T-helper 17 cell (primary cell): ENCODE measurements at regions not wholly inside any gene's neighbourhood (a gene's known extent, or its start where the extent isn't known, plus 50 kb on each side); places are given as distances from the start of the nearest gene placed in this dataset.

Experiments
- ATAC-seq: fragments of 150-1000 bp; cut with Tn5 transposase; 2 replicates; pipeline ENCODE4 v1.10.0; 2021; ENCODE audit warnings: mild to moderate bottlenecking, moderate library complexity
- DNase-seq, 3 donors: peaks; one replicate each; pipeline versions ENCODE4 v3.0.0 to v3.0.0-alpha.2; 2020 to 2021
- H3K9me3 ChIP-seq: one replicate; pipeline ENCODE4 v1.7.0; 2013; ENCODE audit warnings: low read length, mild to moderate bottlenecking; ENCODE audit not compliant: control insufficient read depth, poor library complexity, severe bottlenecking
- H3K27ac Mint-ChIP-seq: one replicate; pipeline ENCODE4 v1.8.0; 2022; ENCODE audit warnings: mild to moderate bottlenecking, moderate library complexity, mixed read lengths
- H3K27me3 Mint-ChIP-seq: one replicate; pipeline ENCODE4 v1.8.0; 2022; ENCODE audit warnings: mixed read lengths
- H3K36me3 Mint-ChIP-seq: one replicate; pipeline ENCODE4 v1.8.0; 2022; ENCODE audit warnings: low read depth, mixed read lengths
- H3K4me1 Mint-ChIP-seq: one replicate; pipeline ENCODE4 v1.8.0; 2022; ENCODE audit warnings: mild to moderate bottlenecking, mixed read lengths
- H3K4me3 Mint-ChIP-seq: one replicate; pipeline ENCODE4 v1.8.0; 2022; ENCODE audit warnings: mild to moderate bottlenecking, moderate library complexity, mixed read lengths

DNA sequence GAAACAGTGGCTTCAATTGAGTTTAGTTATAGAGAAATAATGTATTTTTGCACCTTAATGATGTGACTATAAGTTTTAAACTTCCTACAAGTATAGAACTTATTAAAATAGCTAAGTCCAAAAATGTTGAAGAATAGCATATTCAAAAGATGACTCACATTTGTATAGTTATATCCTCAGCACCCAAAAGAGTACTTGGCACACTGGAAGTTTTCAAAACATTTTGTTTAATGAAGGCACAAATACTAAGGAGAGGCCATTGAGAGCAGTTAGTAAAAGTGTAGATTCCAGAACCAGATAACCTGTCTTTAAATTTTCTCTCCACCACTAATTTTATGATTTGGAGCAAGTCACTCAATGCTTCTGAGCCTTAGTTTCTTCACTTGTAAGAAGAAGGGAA is 226.9 kb upstream of the MID1 start:
- no peak overlapping the region for H3K4me3 Mint-ChIP-seq
- no peak overlapping the region for H3K27ac Mint-ChIP-seq

DNA sequence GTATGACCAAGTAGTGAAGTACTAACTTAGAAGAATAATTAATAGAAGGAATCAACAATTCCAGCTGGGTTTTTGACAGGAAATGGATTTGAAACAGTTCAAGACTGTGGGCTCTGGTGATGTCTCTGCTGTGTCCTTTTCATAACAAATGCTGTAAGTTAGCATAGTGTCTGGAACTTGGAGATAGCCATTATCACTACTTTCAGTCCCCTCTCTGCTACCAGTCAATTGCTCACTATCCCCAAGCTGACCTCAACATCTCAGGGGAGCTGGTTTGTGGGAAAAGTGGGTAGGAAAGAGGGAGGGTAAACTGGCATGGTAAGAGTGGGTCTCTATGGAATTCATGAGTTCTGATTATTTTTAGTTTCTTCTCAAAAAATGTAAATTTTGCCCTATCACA is 231.4 kb upstream of the MID1 start:
- no peak for DNase-seq
- no peak overlapping the region for H3K4me3 Mint-ChIP-seq
- no peak overlapping the region for H3K27ac Mint-ChIP-seq
- no peaks in the 10 kb centered on the region for H3K36me3 Mint-ChIP-seq
- H3K9me3 ChIP-seq: no peaks in the 10 kb centered on the region
- ATAC-seq: no peak
- H3K27me3 Mint-ChIP-seq: no peaks in the 10 kb centered on the region
- H3K4me1 Mint-ChIP-seq: no peaks in the 10 kb centered on the region

More for the DNA sequence above, 226.9 kb upstream of the MID1 start:
- H3K4me1 Mint-ChIP-seq: no peaks in the 10 kb centered on the region
- no peak for ATAC-seq
- no peaks in the 10 kb centered on the region for H3K9me3 ChIP-seq
- no peak for DNase-seq
- no peaks in the 10 kb centered on the region for H3K36me3 Mint-ChIP-seq
- no peaks in the 10 kb centered on the region for H3K27me3 Mint-ChIP-seq

DNA sequence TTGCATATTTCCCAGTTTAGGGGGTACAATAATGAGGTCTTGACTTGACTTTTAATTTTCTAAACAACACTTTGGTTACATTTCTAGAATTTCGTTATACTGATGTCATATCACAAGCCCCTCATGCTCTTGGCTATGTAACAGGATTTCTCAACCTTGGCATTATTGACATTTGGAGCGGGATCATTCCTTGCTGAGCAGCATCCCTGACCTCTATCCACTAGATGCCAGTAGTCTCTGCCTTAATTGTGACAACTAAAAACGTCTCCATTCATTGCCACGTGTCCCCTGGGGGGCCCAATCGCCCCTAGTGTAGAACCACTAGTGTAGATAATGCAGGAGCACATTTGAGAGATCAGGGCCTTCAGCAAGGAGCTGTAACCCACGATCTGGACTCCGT is 234.2 kb upstream of the MID1 start:
- H3K9me3 ChIP-seq: no peaks in the 10 kb centered on the region
- DNase-seq (no peak), ATAC-seq (no peak)
- no peaks in the 10 kb centered on the region for H3K36me3 Mint-ChIP-seq
- no peaks in the 10 kb centered on the region for H3K27me3 Mint-ChIP-seq
- H3K4me1 Mint-ChIP-seq: no peaks in the 10 kb centered on the region
- no peak overlapping the region for H3K4me3 Mint-ChIP-seq
- H3K27ac Mint-ChIP-seq: no peak overlapping the region

DNA sequence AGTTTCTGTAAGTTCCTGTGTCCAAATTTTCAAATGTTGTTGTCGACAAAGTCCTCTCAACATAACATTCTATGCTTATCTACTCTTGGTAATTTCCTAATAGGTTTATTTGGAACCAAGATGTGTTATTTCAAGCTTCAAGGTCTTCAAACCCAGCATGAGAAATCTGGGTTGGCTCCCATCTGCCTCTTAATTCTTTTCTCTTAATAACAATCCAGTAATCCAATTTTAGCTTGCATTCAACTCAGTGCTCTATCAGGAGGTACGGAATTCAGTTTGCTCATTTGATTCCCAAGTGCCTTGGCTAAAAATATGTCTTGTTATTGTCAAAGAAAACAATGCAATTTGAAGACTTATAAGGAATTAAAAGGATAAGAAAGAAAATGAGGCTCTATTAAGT is 235.5 kb upstream of the MID1 start:
- no peak for ATAC-seq
- H3K36me3 Mint-ChIP-seq: no peaks in the 10 kb centered on the region
- no peaks in the 10 kb centered on the region for H3K4me1 Mint-ChIP-seq
- no peak overlapping the region for H3K27ac Mint-ChIP-seq
- no peak for DNase-seq
- H3K4me3 Mint-ChIP-seq: no peak overlapping the region
- no peaks in the 10 kb centered on the region for H3K9me3 ChIP-seq
- no peaks in the 10 kb centered on the region for H3K27me3 Mint-ChIP-seq

DNA sequence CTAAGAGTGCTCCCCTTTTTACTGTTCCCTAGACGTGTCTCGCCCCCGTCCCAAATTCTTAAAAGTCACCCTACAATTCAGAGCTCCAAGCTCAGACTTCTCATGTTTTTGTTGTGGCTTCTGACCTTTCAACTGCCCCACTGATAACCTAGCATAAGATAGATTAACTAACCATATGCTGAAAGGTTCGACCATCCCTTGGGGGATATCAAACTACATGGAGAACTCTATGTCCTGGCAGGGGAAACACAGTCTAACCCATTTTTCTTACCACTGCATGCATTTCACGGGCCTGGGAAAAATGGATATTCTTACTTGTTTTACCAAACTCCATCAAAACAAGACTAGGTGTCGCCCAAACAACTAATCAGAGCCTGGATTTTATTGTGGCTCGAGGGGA is 236.4 kb upstream of the MID1 start:
- no peak overlapping the region for H3K4me3 Mint-ChIP-seq
- DNase-seq: no peak
- no peaks in the 10 kb centered on the region for H3K9me3 ChIP-seq
- H3K27ac Mint-ChIP-seq: no peak overlapping the region
- H3K4me1 Mint-ChIP-seq: no peaks in the 10 kb centered on the region
- no peaks in the 10 kb centered on the region for H3K27me3 Mint-ChIP-seq
- H3K36me3 Mint-ChIP-seq: no peaks in the 10 kb centered on the region
- no peak for ATAC-seq

DNA sequence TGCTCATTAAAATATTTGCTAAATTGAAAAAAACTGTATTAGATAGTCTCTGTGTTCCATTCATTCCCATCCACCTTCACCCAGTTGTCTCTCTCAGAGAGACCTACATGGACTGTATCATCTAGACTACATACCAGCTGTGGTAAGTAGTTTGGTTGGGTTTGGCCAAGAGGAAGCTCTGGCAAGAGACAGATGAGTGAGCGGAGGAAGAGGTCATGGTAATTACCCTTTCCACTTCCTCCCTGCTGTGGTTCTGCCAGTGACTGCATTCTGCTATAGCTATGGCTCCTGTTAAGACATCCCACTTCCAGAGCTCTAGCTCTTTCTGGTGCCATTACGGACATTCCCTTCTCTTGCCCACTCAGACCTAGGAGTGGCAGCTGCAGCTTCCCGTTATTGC is 239.0 kb upstream of the MID1 start:
- Mint-ChIP-seq H3K4me3 (no peak overlapping the region), H3K27ac (no peak overlapping the region), H3K27me3 (no peaks in the 10 kb centered on the region), H3K4me1 (no peaks in the 10 kb centered on the region), H3K36me3 (no peaks in the 10 kb centered on the region)
- H3K9me3 ChIP-seq: no peaks in the 10 kb centered on the region
- ATAC-seq (no peak), DNase-seq (no peak)

DNA sequence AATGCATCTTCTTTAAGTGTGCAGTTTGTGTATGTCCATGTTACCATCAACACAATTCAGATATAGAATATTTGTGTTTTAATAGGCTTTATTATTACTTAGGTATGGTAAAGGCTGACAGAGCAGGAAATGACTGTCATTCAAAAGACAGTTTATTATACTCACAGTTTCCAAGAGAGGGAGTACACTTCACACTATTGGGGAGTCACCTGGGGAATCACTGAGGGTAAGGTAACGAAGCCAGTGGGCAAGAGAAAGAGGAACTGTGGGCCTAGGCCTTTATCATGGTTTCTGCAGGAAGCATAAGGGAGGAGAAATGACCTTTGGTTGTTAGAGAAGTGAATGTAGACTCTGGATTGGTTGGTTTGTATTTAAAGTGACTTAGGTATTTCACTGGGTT is 235.1 kb upstream of the HCCS start:
- ATAC-seq: no peak

DNA sequence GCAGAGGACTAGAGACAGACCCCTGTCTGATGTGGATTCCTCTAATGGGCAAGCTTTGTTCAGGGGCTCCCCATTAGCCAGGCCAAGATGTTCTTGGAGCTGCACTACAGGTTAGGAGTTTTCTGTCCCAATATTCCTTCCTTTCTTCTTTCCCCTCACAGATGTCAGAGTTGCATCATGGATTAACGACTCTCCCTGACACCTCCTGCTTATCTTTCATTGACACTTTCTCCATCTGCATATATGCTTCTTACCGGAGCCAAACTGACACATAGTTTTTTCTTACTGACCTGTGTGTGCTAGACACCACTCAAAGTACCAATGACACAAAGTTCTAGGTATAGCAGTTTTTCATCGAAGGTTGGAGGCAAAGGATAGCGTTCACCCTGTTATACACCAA is 228.6 kb upstream of the HCCS start:
- Mint-ChIP-seq H3K27ac (no peak overlapping the region), H3K4me1 (no peaks in the 10 kb centered on the region), H3K36me3 (no peaks in the 10 kb centered on the region), H3K4me3 (no peak overlapping the region), H3K27me3 (no peaks in the 10 kb centered on the region)
- DNase-seq (no peak), ATAC-seq (no peak)
- H3K9me3 ChIP-seq: peaks cover 2% of the 10 kb centered on the region

More for the DNA sequence above, 235.1 kb upstream of the HCCS start:
- no peak for DNase-seq
- no peak overlapping the region for H3K27ac Mint-ChIP-seq
- no peaks in the 10 kb centered on the region for H3K27me3 Mint-ChIP-seq
- no peaks in the 10 kb centered on the region for H3K4me1 Mint-ChIP-seq
- no peak overlapping the region for H3K4me3 Mint-ChIP-seq
- no peaks in the 10 kb centered on the region for H3K36me3 Mint-ChIP-seq
- H3K9me3 ChIP-seq: no peaks in the 10 kb centered on the region

DNA sequence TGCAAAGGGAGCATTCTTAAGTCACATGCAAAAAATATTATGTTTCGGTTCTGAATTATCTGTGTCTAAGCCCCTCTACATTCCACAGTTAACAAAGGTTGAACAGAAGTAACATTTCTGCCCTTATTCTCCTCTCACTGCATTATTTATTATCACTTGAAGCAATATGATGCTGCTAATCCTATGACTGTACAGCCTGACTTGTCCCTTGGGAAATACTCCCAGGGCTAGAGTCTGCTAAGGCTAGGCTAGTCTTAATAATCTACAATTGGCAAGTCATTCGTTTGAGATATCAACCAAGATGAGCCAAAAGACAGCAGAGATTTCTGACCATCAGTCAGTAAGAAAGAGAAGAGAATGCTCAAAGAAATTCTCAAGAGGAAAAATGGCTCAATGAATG is 226.9 kb upstream of the HCCS start:
- peaks cover 2% of the 10 kb centered on the region for H3K9me3 ChIP-seq
- Mint-ChIP-seq H3K4me3 (no peak overlapping the region), H3K36me3 (no peaks in the 10 kb centered on the region), H3K4me1 (no peaks in the 10 kb centered on the region), H3K27me3 (no peaks in the 10 kb centered on the region), H3K27ac (no peak overlapping the region)
- DNase-seq: no peak
- no peak for ATAC-seq

DNA sequence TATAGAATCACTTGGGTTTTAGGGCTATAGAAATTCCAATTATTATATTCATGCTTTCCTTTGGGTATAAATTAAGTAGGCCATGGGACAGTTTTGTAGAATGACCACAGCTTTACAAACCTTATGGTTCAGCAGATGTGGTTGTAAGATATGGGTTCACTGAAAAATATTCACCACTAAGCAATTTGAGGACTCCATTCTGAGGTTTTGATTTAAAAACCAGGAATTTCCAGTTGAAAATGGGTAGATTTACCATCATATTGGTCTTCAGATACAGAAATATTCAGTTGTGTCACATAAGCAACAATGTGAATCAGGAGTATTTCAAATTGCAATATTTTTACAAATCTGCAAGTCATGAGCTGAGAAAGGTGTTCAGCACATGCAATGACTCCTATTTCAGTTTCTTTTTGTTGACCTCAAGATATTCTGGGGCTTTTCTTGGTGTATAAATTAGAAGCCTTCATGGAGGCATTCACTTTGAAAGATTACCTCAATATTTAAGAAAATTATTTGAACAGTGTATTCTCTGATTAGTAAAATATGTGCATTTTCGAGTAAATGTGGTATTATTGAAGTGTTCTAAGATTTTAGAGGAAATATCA is 218.4 kb upstream of the HCCS start:
- H3K27ac Mint-ChIP-seq: no peak overlapping the region
- no peaks in the 10 kb centered on the region for H3K36me3 Mint-ChIP-seq
- no peaks in the 10 kb centered on the region for H3K9me3 ChIP-seq
- no peaks in the 10 kb centered on the region for H3K4me1 Mint-ChIP-seq
- H3K27me3 Mint-ChIP-seq: no peaks in the 10 kb centered on the region
- no peak for DNase-seq
- no peak overlapping the region for H3K4me3 Mint-ChIP-seq
- no peak for ATAC-seq

DNA sequence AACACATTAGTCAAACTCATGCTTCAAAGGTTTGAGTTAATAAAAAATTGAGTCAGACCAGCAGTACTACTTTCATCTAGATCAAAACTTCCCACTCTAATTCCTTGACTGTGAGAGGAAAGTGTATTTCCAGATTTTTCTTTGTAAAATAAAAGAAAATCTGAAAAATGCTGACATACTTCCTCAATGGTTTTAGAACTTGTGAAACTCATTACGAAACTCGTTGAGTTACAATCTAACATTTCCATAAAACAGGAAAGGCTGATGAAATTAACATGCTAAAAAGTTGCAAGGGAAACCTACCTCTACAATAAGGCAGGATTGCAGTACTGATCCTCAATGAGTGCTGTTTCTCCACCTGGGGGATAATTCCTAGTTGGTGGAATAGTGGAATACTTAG is 217.8 kb upstream of the HCCS start:
- Mint-ChIP-seq H3K27ac (no peak overlapping the region), H3K36me3 (no peaks in the 10 kb centered on the region), H3K4me1 (no peaks in the 10 kb centered on the region), H3K27me3 (no peaks in the 10 kb centered on the region), H3K4me3 (no peak overlapping the region)
- H3K9me3 ChIP-seq: no peaks in the 10 kb centered on the region
- ATAC-seq (no peak), DNase-seq (no peak)

DNA sequence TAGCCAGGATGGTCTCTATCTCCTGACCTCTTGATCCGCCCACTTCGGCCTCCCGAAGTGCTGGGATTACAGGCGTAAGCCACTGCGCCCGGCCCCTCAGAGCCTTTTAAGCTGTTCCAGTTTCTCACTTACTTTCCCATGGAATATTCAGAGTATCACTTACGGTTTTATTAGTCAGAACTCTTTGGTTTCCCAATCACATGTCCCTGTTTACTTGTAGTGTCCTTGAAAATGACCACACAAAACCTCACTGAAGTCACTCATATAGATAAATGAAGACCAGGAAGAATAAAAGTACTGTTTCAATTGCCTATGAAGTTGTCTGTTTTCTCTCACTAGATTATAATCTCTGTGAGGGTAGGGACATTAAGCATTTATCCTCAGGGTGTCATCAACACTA is 217.2 kb upstream of the HCCS start:
- ATAC-seq (no peak), DNase-seq (no peak)
- Mint-ChIP-seq H3K27me3 (no peaks in the 10 kb centered on the region), H3K36me3 (no peaks in the 10 kb centered on the region), H3K4me1 (no peaks in the 10 kb centered on the region), H3K27ac (no peak overlapping the region), H3K4me3 (no peak overlapping the region)
- H3K9me3 ChIP-seq: no peaks in the 10 kb centered on the region

DNA sequence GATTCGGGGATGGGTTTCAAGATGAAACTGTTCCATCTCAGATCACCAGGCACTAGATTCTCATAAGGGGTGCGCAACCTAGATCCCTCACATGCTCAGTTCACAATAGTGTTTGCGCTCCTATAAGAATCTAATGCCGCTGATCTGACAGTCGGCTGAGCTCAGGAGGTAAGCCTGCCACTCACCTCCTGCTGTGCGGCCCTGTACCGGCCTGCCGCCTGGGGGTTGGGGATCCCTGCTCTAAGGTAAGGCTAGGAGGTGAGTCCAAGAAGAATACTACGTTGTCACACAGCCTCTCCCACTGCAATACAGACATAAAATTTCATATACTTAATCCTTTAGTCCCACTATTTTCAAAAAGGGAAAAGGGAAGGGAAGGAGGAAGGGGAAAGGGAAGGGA is 213.4 kb upstream of the HCCS start:
- Mint-ChIP-seq H3K27ac (no peak overlapping the region), H3K4me3 (no peak overlapping the region), H3K4me1 (no peaks in the 10 kb centered on the region), H3K36me3 (no peaks in the 10 kb centered on the region), H3K27me3 (no peaks in the 10 kb centered on the region)
- ATAC-seq (no peak), DNase-seq (no peak)
- H3K9me3 ChIP-seq: no peaks in the 10 kb centered on the region

DNA sequence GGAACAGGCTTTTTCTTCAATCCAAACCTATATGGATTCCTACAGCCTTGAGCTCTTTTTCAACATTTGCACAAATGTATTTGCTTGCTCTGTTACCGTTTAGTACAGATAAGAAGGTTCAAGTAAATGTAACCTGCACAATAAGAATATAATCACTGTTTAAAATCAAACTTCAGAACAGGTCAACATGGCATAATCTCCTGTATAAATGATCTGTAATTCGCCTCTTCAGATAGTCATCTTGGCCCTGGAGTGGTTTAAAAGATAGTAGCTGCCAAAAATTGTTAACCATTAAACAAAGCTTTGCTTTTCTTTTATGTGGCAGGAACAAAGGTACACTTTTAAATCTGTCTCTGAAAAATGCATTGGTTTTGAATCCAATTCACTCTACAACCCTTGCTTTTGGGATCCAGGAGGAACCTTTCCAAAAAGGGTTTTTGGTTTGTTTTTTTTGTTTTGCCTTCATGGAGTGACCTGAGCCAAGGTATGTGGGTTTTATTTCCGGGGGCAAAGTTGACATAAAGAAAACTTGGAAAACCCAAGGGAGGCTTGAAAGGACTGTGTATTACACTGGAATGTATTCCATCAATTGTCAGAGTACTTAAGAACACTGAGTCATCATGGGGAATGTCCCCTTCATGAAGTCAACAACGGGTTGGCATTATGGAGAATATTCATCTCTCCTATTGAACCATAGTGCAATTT is 210.4 kb upstream of the HCCS start:
- ATAC-seq: no peak
- no peak overlapping the region for H3K27ac Mint-ChIP-seq
- DNase-seq: no peak
- H3K27me3 Mint-ChIP-seq: no peaks in the 10 kb centered on the region
- no peaks in the 10 kb centered on the region for H3K36me3 Mint-ChIP-seq
- no peaks in the 10 kb centered on the region for H3K9me3 ChIP-seq
- H3K4me3 Mint-ChIP-seq: no peak overlapping the region
- H3K4me1 Mint-ChIP-seq: no peaks in the 10 kb centered on the region
